ENCODE measurements at regions not wholly inside any gene's neighbourhood (a gene's known extent, or its start where the extent isn't known, plus 50 kb on each side); places are given as distances from the start of the nearest gene placed in this dataset.

GRCh38 chr7:13496976-13497375 is 492.5 kb downstream of the ETV1 start:
- DNase-seq (ENCODE audit: low read depth in 1 of 2, low spot score in 1 of 2), result no peak
- no peak for TF ChIP-seq POLR2AphosphoS5 (IDR thresholded peaks at IDR 0.05; ENCODE audit: low read depth)
- TF ChIP-seq, protein P1, sequence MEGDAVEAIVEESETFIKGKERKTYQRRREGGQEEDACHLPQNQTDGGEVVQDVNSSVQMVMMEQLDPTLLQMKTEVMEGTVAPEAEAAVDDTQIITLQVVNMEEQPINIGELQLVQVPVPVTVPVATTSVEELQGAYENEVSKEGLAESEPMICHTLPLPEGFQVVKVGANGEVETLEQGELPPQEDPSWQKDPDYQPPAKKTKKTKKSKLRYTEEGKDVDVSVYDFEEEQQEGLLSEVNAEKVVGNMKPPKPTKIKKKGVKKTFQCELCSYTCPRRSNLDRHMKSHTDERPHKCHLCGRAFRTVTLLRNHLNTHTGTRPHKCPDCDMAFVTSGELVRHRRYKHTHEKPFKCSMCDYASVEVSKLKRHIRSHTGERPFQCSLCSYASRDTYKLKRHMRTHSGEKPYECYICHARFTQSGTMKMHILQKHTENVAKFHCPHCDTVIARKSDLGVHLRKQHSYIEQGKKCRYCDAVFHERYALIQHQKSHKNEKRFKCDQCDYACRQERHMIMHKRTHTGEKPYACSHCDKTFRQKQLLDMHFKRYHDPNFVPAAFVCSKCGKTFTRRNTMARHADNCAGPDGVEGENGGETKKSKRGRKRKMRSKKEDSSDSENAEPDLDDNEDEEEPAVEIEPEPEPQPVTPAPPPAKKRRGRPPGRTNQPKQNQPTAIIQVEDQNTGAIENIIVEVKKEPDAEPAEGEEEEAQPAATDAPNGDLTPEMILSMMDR (IDR thresholded peaks at IDR 0.05; ENCODE audit: insufficient read depth, low read length), result no peak
- no peak for TF ChIP-seq SPI1 (IDR thresholded peaks at IDR 0.05; ENCODE audit: borderline replicate concordance, low read depth)
- no peak for TF ChIP-seq GABPA (IDR thresholded peaks at IDR 0.05; ENCODE audit: low read depth)
- TF ChIP-seq REST (IDR thresholded peaks at IDR 0.05; ENCODE audit: insufficient replicate concordance, low read depth), result no peak

GRCh38 chr7:13508586-13508985 is 480.9 kb downstream of the ETV1 start:
- Histone ChIP-seq H3K4me3 (replicated peaks; ENCODE audit: insufficient read depth, low read length) (no peak overlapping the region), H3K27me3 (ENCODE audit: insufficient read depth, poor library complexity, severe bottlenecking) (no peaks in the 10 kb centered on the region), H3K27ac (replicated peaks) (no peak overlapping the region)
- DNase-seq (ENCODE audit: low read depth in 1 of 2, low spot score in 1 of 2), result no peak
- TF ChIP-seq REST (IDR thresholded peaks at IDR 0.05; ENCODE audit: insufficient replicate concordance, low read depth), result no peak
- no peak for TF ChIP-seq GABPA (IDR thresholded peaks at IDR 0.05; ENCODE audit: low read depth)
- no peak for TF ChIP-seq SPI1 (IDR thresholded peaks at IDR 0.05; ENCODE audit: borderline replicate concordance, low read depth)
- TF ChIP-seq, protein P1 (IDR thresholded peaks at IDR 0.05; ENCODE audit: insufficient read depth, low read length), result no peak
- TF ChIP-seq POLR2AphosphoS5 (IDR thresholded peaks at IDR 0.05; ENCODE audit: low read depth), result no peak

More at GRCh38 chr7:13496976-13497375, 492.5 kb downstream of the ETV1 start:
- Histone ChIP-seq H3K27me3 (ENCODE audit: insufficient read depth, poor library complexity, severe bottlenecking) (no peaks in the 10 kb centered on the region), H3K4me3 (replicated peaks; ENCODE audit: insufficient read depth, low read length) (no peak overlapping the region), H3K27ac (replicated peaks) (no peak overlapping the region)

DNA sequence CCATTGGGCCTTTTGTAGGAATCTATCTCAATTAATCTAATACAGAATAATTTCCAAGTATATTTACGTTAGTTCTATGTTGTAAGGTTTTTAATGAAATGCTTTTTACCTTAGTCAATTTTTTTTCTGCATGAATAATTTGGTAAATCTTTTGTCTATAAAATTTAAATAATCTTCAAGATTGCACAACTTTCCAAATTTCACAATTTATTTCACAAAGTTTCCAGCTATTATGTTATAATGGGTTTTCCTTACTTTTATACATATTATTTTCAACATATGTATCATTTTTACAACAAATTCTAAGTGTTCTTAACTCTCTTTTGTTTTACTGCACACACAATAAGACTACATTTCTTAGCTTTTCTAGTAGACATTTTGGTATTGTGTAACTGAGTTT is 470.7 kb downstream of the ETV1 start:
- Histone ChIP-seq H3K4me3 (replicated peaks; ENCODE audit: insufficient read depth, low read length) (no peak overlapping the region), H3K27me3 (ENCODE audit: insufficient read depth, poor library complexity, severe bottlenecking) (no peaks in the 10 kb centered on the region), H3K27ac (replicated peaks) (no peak overlapping the region)
- no peak for DNase-seq (ENCODE audit: low read depth in 1 of 2, low spot score in 1 of 2)
- no peak for TF ChIP-seq POLR2AphosphoS5 (IDR thresholded peaks at IDR 0.05; ENCODE audit: low read depth)
- no peak for TF ChIP-seq SPI1 (IDR thresholded peaks at IDR 0.05; ENCODE audit: borderline replicate concordance, low read depth)
- TF ChIP-seq REST (IDR thresholded peaks at IDR 0.05; ENCODE audit: insufficient replicate concordance, low read depth), result no peak
- TF ChIP-seq, protein P1 (IDR thresholded peaks at IDR 0.05; ENCODE audit: insufficient read depth, low read length), result no peak
- no peak for TF ChIP-seq GABPA (IDR thresholded peaks at IDR 0.05; ENCODE audit: low read depth)
